OCI-LY7 (cell line): ENCODE measurements at regions not wholly inside any gene's neighbourhood (a gene's known extent, or its start where the extent isn't known, plus 50 kb on each side); places are given as distances from the start of the nearest gene placed in this dataset.
"Not testable (repeated sequence)": the region's sequence is repeated elsewhere in the genome, so short reads cannot be mapped to it uniquely, and the experiment has no call there.

Experiments
- BruUV-seq: library from RNA; stranded (reverse); fragments of 400-500 nt; replicated peaks from 2 replicates; lab custom pipeline; 2021; lab: Mats Ljungman, UMichigan
- CTCF ChIA-PET: fragments of 300-600 bp; sonication (Branson Sonifier 250); formaldehyde crosslinking; loops from one replicate; lab custom pipeline; 2022; ENCODE audit warnings: antibody characterized with exemption; ENCODE audit not compliant: unreplicated experiment; lab: Charles Lee
- POLR2A ChIA-PET: fragments of 300-600 bp; sonication (Branson Sonifier 250); formaldehyde crosslinking; loops from one replicate; lab custom pipeline; 2022; ENCODE audit warnings: antibody characterized with exemption; lab: Charles Lee
- DNase-seq: peaks from one replicate; pipeline ENCODE4 v3.0.0-alpha.2; 2015; ENCODE audit warnings: low spot score
- H2AFZ ChIP-seq: fragments of 200-600 bp; sonication (generic), shearing (Covaris generic); 2 replicates; pipeline ENCODE4 v1.6.1; 2014; ENCODE audit warnings: mild to moderate bottlenecking, antibody characterized with exemption, low read length, moderate library complexity
- H3K27ac ChIP-seq: fragments of 200-600 bp; sonication (generic); 2 replicates; pipeline ENCODE4 v1.5.1; 2014; ENCODE audit warnings: mixed run types, low read depth, mild to moderate bottlenecking, moderate library complexity, low read length, inconsistent platforms; ENCODE audit not compliant: poor library complexity, severe bottlenecking
- H3K36me3 ChIP-seq: fragments of 200-600 bp; sonication (generic); 2 replicates; pipeline ENCODE4 v1.6.1; 2014; ENCODE audit warnings: mild to moderate bottlenecking, antibody characterized with exemption, low read length, moderate library complexity, mixed read lengths; ENCODE audit not compliant: insufficient read depth
- H3K4me1 ChIP-seq: fragments of 200-600 bp; sonication (generic); 2 replicates; pipeline ENCODE4 v1.5.1; 2014; ENCODE audit warnings: mild to moderate bottlenecking, low read length; ENCODE audit not compliant: insufficient read depth, poor library complexity, severe bottlenecking
- H3K4me2 ChIP-seq: fragments of 200-600 bp; sonication (generic); 2 replicates; pipeline ENCODE4 v1.6.1; 2014; ENCODE audit warnings: mild to moderate bottlenecking, low read length
- H3K4me3 ChIP-seq: fragments of 200-600 bp; sonication (generic); 2 replicates; pipeline ENCODE4 v1.5.1; 2014; ENCODE audit warnings: mild to moderate bottlenecking, low read depth, low read length; ENCODE audit not compliant: poor library complexity, severe bottlenecking
- H3K79me2 ChIP-seq: fragments of 200-600 bp; sonication (generic); 2 replicates; pipeline ENCODE4 v1.6.1; 2016; ENCODE audit warnings: low read depth, mild to moderate bottlenecking, low read length, moderate library complexity, mixed read lengths; ENCODE audit not compliant: insufficient read depth
- H3K9me2 ChIP-seq: fragments of 200-600 bp; sonication (generic); 2 replicates; pipeline ENCODE4 v1.6.1; 2016; ENCODE audit warnings: mild to moderate bottlenecking, low read length, mixed read lengths; ENCODE audit not compliant: insufficient read depth
- H3K9me3 ChIP-seq: fragments of 200-600 bp; sonication (generic); 2 replicates; pipeline ENCODE4 v1.6.1; 2014; ENCODE audit warnings: mild to moderate bottlenecking, mixed run types, low read length, mixed read lengths
- H4K20me1 ChIP-seq: fragments of 200-600 bp; sonication (generic); 2 replicates; pipeline ENCODE4 v1.6.1; 2014; ENCODE audit warnings: mild to moderate bottlenecking, antibody characterized with exemption, low read length, moderate library complexity, mixed read lengths; ENCODE audit not compliant: insufficient read depth
- CTCF ChIP-seq: fragments of 200-600 bp; sonication (generic); conservative IDR thresholded peaks from 2 replicates; pipeline ENCODE4 v1.5.1; 2014; ENCODE audit warnings: mild to moderate bottlenecking, antibody characterized with exemption, low read length, moderate library complexity, mixed read lengths
- EZH2phosphoT487 ChIP-seq: fragments of 200-600 bp; sonication (generic); IDR thresholded peaks from 2 replicates; pipeline ENCODE4 v1.6.1; 2018; ENCODE audit warnings: low read depth, borderline replicate concordance, mild to moderate bottlenecking, mixed run types, antibody characterized with exemption, low read length, moderate library complexity, mixed read lengths
- intact Hi-C: fragments of 100-400 bp; cut with micrococcal nuclease; formaldehyde crosslinking; loops from one replicate; pipeline ENCODE4 v1.10.0; 2022; ENCODE audit not compliant: unreplicated experiment

GRCh38 chr21:10270211-10270610 lies 251.2 kb upstream of the TPTE start:
- BruUV-seq, H3K36me3 ChIP-seq, POLR2A ChIA-PET, CTCF ChIA-PET, H3K4me3 ChIP-seq, H3K9me3 ChIP-seq, H3K9me2 ChIP-seq, intact Hi-C loops, H3K4me2 ChIP-seq, H2AFZ ChIP-seq, H3K79me2 ChIP-seq, H3K4me1 ChIP-seq, H3K27ac ChIP-seq, H4K20me1 ChIP-seq: not testable (repeated sequence)
- peak; percentile 16 for DNase-seq

GRCh38 chr21:10271666-10272207 lies 249.6 kb upstream of the TPTE start:
- H3K4me1 ChIP-seq, H3K79me2 ChIP-seq, H3K27ac ChIP-seq, BruUV-seq, DNase-seq, POLR2A ChIA-PET, H3K9me3 ChIP-seq, H3K4me2 ChIP-seq, H2AFZ ChIP-seq, H4K20me1 ChIP-seq, H3K4me3 ChIP-seq, H3K36me3 ChIP-seq, H3K9me2 ChIP-seq, CTCF ChIA-PET, intact Hi-C loops: not testable (repeated sequence)

- Histone ChIP-seq H2AFZ (no peak overlapping the region), H3K4me3 (no peak overlapping the region), H3K4me1 (no peaks in the 10 kb centered on the region), H3K79me2 (no peaks in the 10 kb centered on the region), H3K9me3 (peaks cover 10% of the 10 kb centered on the region), H3K9me2 (no peaks in the 10 kb centered on the region), H3K4me2 (no peak overlapping the region), H3K36me3 (no peaks in the 10 kb centered on the region), H4K20me1 (no peaks in the 10 kb centered on the region), H3K27ac (no peak overlapping the region)
- intact Hi-C loops: no loop called here
- ChIA-PET CTCF (no interaction called here), POLR2A (no interaction called here)
- no TSS peak for BruUV-seq
- no peak for DNase-seq
- TF ChIP-seq CTCF (no peak), EZH2phosphoT487 (no peak)
Measured at GRCh38 chr21:10272216-10272615, 249.2 kb upstream of the TPTE start.

GRCh38 chr21:10273196-10273595 lies 248.2 kb upstream of the TPTE start:
- Histone ChIP-seq H2AFZ (no peak overlapping the region), H4K20me1 (no peaks in the 10 kb centered on the region), H3K4me1 (no peaks in the 10 kb centered on the region), H3K4me3 (no peak overlapping the region), H3K27ac (no peak overlapping the region), H3K36me3 (no peaks in the 10 kb centered on the region), H3K9me2 (no peaks in the 10 kb centered on the region), H3K9me3 (peaks cover 10% of the 10 kb centered on the region), H3K79me2 (no peaks in the 10 kb centered on the region), H3K4me2 (no peak overlapping the region)
- DNase-seq: no peak
- CTCF ChIA-PET: no interaction called here
- intact Hi-C loops: no loop called here
- TF ChIP-seq EZH2phosphoT487 (no peak), CTCF (no peak)
- POLR2A ChIA-PET: no interaction called here
- no TSS peak for BruUV-seq

- CTCF ChIA-PET, intact Hi-C loops, H3K27ac ChIP-seq, DNase-seq, POLR2A ChIA-PET, H3K9me2 ChIP-seq, H2AFZ ChIP-seq, H3K79me2 ChIP-seq, H3K4me2 ChIP-seq, H3K9me3 ChIP-seq, H3K36me3 ChIP-seq, H3K4me3 ChIP-seq, H3K4me1 ChIP-seq, H4K20me1 ChIP-seq, BruUV-seq: not testable (repeated sequence)
Measured at GRCh38 chr21:10273794-10274338, 247.5 kb upstream of the TPTE start.
